ENCODE measurements at regions not wholly inside any gene's neighbourhood (a gene's known extent, or its start where the extent isn't known, plus 50 kb on each side); places are given as distances from the start of the nearest gene placed in this dataset.

- H3K36me3 ChIP-seq (ENCODE audit: control insufficient read depth in 2 of 4, insufficient read depth in 4 of 4, low read length in 3 of 4): no peaks in the 10 kb centered on the region
These were observed 51.6 kb upstream of the TCF12 start for GRCh38 chr15:56866803-56867202.

More at GRCh38 chr15:56866803-56867202, 51.6 kb upstream of the TCF12 start:
- no peak overlapping the region for H3K18ac ChIP-seq (ENCODE audit: extremely low read depth, low read length)
- H3K4me3 ChIP-seq (ENCODE audit: extremely low read depth in 1 of 4, insufficient read depth in 2 of 4, low read depth in 3 of 4, low read length in 4 of 4): no peak overlapping the region
- H3K14ac ChIP-seq (ENCODE audit: insufficient read length): no peak overlapping the region
- no peak overlapping the region for H2BK12ac ChIP-seq (ENCODE audit: low read depth, low read length)
- H3K4me1 ChIP-seq (replicated peaks in 1 of 4; ENCODE audit: control insufficient read depth in 3 of 4, insufficient read depth in 4 of 4, low read length in 3 of 4): peaks cover 0 to 1% (median 0%) of the 10 kb centered on the region in 4 experiments; a peak in 2 of 7 replicates
- no peak overlapping the region for H3K4ac ChIP-seq (replicated peaks; ENCODE audit: insufficient read length, low read depth, low read length)
- no peak overlapping the region for H2AK5ac ChIP-seq (ENCODE audit: low read depth, low read length)
- H3K23me2 ChIP-seq (ENCODE audit: low read depth, low read length): no peaks in the 10 kb centered on the region; the same call in 1 of the 2 replicates
- ChIA-PET POLR2A (ENCODE audit: partially characterized antibody) (interaction anchor here (1.6 kb wide), 1 partner anchor 10 kb away, joined by 4 read pairs; no protein-coding TSS in a partner anchor), CTCF (ENCODE audit: partially characterized antibody) (interaction anchor here (6.1 kb wide), 1 partner anchor 43 kb away, joined by 46 read pairs; no protein-coding TSS in a partner anchor)
- no peak overlapping the region for H4K5ac ChIP-seq (ENCODE audit: insufficient read length, low read depth, low read length)
- no peak overlapping the region for H3K9ac ChIP-seq (replicated peaks in 1 of 4; ENCODE audit: extremely low read depth in 1 of 4, low read depth in 3 of 4, low read length in 3 of 4)
- no peak overlapping the region for H4K8ac ChIP-seq (ENCODE audit: extremely low read depth, insufficient read depth, low read length)
- H3K79me2 ChIP-seq (ENCODE audit: control insufficient read depth in 1 of 2, insufficient read depth in 2 of 2, low read length in 2 of 2): no peaks in the 10 kb centered on the region
- no peak overlapping the region for H3K56ac ChIP-seq (replicated peaks; ENCODE audit: insufficient read length, low read depth, low read length)
- no peak overlapping the region for H2AFZ ChIP-seq (ENCODE audit: low read length)
- H3K4me2 ChIP-seq (ENCODE audit: insufficient read depth in 1 of 2, low read depth in 2 of 2, low read length in 2 of 2): no peak overlapping the region
- H2BK15ac ChIP-seq (ENCODE audit: low read length): no peak overlapping the region
- no peaks in the 10 kb centered on the region for H3K9me3 ChIP-seq (ENCODE audit: insufficient read depth in 2 of 2, low read depth in 1 of 2, low read length in 1 of 2)
- 92% methylated on average over 4 of the region's 4 CpGs; no CpG with 5 or more reads in 1 of the 2 experiments for WGBS, 2 experiments (ENCODE audit: extremely low coverage in 1 of 2, insufficient coverage in 1 of 2, insufficient read length in 1 of 2, insufficient replicate concordance in 2 of 2, low coverage in 1 of 2, low lambda C conversion rate in 2 of 2, missing lambda C conversion rate in 1 of 2)
- no peak for FAIRE-seq
- H3K23ac ChIP-seq (ENCODE audit: insufficient read length): no peak overlapping the region
- TF ChIP-seq EZH2 (IDR thresholded peaks at IDR 0.05; ENCODE audit: low read depth, low read length, severe bottlenecking): no peak
- no peak for TF ChIP-seq ASH2L (IDR thresholded peaks at IDR 0.05; ENCODE audit: low read length)
- no peak for TF ChIP-seq HDAC2 (IDR thresholded peaks at IDR 0.05; ENCODE audit: borderline replicate concordance in 1 of 2, low read depth in 2 of 2, low read length in 2 of 2)
- TF ChIP-seq CTBP2 (IDR thresholded peaks at IDR 0.05; ENCODE audit: borderline replicate concordance, insufficient read depth, insufficient read length, low read length): no peak
- TF ChIP-seq EGR1 (IDR thresholded peaks at IDR 0.05; ENCODE audit: borderline replicate concordance, low read depth, low read length): no peak
- TF ChIP-seq BACH1 (IDR thresholded peaks at IDR 0.05; ENCODE audit: low read length): no peak
- TF ChIP-seq BCL11A (IDR thresholded peaks at IDR 0.05; ENCODE audit: low read depth in 2 of 2, low read length in 2 of 2): no peak
- no peaks in the 10 kb centered on the region for H3K79me1 ChIP-seq (ENCODE audit: low read depth, low read length)
- no peak overlapping the region for H2BK20ac ChIP-seq (ENCODE audit: low read length)
- H4K91ac ChIP-seq (replicated peaks; ENCODE audit: insufficient read length, low read length): no peak overlapping the region
- H3K27ac ChIP-seq (ENCODE audit: low read depth, low read length): no peak overlapping the region
- no peaks in the 10 kb centered on the region for H4K20me1 ChIP-seq (replicated peaks in 1 of 2; ENCODE audit: control insufficient read depth in 1 of 2, insufficient read depth in 2 of 2, low read length in 2 of 2)
- DNase-seq (ENCODE audit: low read depth in 1 of 2, low spot score in 2 of 2): no peak
- no peak overlapping the region for H2BK5ac ChIP-seq (ENCODE audit: low read depth, low read length)
- no peaks in the 10 kb centered on the region for H3K27me3 ChIP-seq (replicated peaks in 1 of 4; ENCODE audit: control insufficient read depth in 3 of 4, extremely low read depth in 1 of 4, insufficient read depth in 3 of 4, low read length in 3 of 4)
- no peak overlapping the region for H2BK120ac ChIP-seq (replicated peaks; ENCODE audit: low read depth, low read length)
